HEK293 (cell line): ENCODE measurements at regions not wholly inside any gene's neighbourhood (a gene's known extent, or its start where the extent isn't known, plus 50 kb on each side); places are given as distances from the start of the nearest gene placed in this dataset.

Experiments
- CTCF ChIA-PET: fragments of 350-600 bp; formaldehyde crosslinking; extraction: SDS; loops from one replicate; lab custom pipeline; 2021; ENCODE audit warnings: antibody characterized with exemption; lab: Yijun Ruan, JAX
- POLR2A ChIA-PET: fragments of 300-600 bp; formaldehyde crosslinking; extraction: SDS; loops from one replicate; lab custom pipeline; 2020; ENCODE audit warnings: antibody characterized with exemption, inconsistent platforms; lab: Yijun Ruan, JAX
- H3K27ac ChIP-seq: fragments of 200-500 bp; sonication (Bioruptor generic); 2 replicates; pipeline ENCODE4 v1.5.1; 2014; ENCODE audit warnings: low read depth, low read length, control low read depth, inconsistent platforms; ENCODE audit errors: extremely low read depth
- H3K36me3 ChIP-seq, 2 experiments: fragments of 200-500 bp in 1 of 2; sonication (Bioruptor generic) in 1 of 2; 1 replicate in 1 of 2; 2 replicates in 1 of 2; pipeline ENCODE4 v1.5.1; 2014 to 2017; ENCODE audit warnings: inconsistent platforms in 2 of 2, low read length in 2 of 2; ENCODE audit not compliant: control insufficient read depth in 2 of 2, insufficient read depth in 1 of 2
- H3K4me1 ChIP-seq: fragments of 200-500 bp; sonication (Bioruptor generic); 2 replicates; pipeline ENCODE4 v1.5.1; 2014; ENCODE audit warnings: mild to moderate bottlenecking, low read length, inconsistent platforms; ENCODE audit not compliant: control insufficient read depth, insufficient read depth
- H3K4me3 ChIP-seq: 2 replicates; pipeline ENCODE4 v1.5.1; 2011; ENCODE audit warnings: low read depth, mild to moderate bottlenecking, control low read depth, low read length, moderate library complexity
- H3K9me3 ChIP-seq: fragments of 200-500 bp; sonication (Bioruptor generic); 2 replicates; pipeline ENCODE4 v1.5.1; 2014; ENCODE audit warnings: low read depth, low read length, inconsistent platforms; ENCODE audit not compliant: control insufficient read depth, insufficient read depth
- FEZF1 ChIP-seq: fragments of 450-650 bp; formaldehyde crosslinking; IDR thresholded peaks from 2 replicates; pipeline ENCODE4 v1.5.1; 2016; ENCODE audit warnings: missing biosample characterization, missing genetic modification characterization
- KLF16 ChIP-seq: fragments of 450-650 bp; formaldehyde crosslinking; IDR thresholded peaks from 2 replicates; pipeline ENCODE4 v1.5.1; 2017; ENCODE audit warnings: missing biosample characterization, missing genetic modification characterization
- PRDM4 ChIP-seq: fragments of 450-650 bp; formaldehyde crosslinking; IDR thresholded peaks from 2 replicates; pipeline ENCODE4 v1.5.1; 2017; ENCODE audit warnings: missing biosample characterization, missing genetic modification characterization
- SALL2 ChIP-seq: fragments of 450-650 bp; formaldehyde crosslinking; IDR thresholded peaks from 2 replicates; pipeline ENCODE4 v1.5.0; 2017; ENCODE audit warnings: missing biosample characterization, mild to moderate bottlenecking, missing genetic modification characterization, borderline replicate concordance
- YY1 ChIP-seq: fragments of 450-650 bp; formaldehyde crosslinking; IDR thresholded peaks from 2 replicates; pipeline ENCODE4 v1.5.1; 2018; ENCODE audit warnings: missing biosample characterization, missing genetic modification characterization
- ZBTB1 ChIP-seq: fragments of 450-650 bp; formaldehyde crosslinking; IDR thresholded peaks from 2 replicates; pipeline ENCODE4 v1.5.1; 2016; ENCODE audit warnings: missing biosample characterization, missing genetic modification characterization
- ZBTB21 ChIP-seq: fragments of 450-650 bp; formaldehyde crosslinking; IDR thresholded peaks from 2 replicates; pipeline ENCODE4 v1.5.1; 2017; ENCODE audit warnings: missing biosample characterization, missing genetic modification characterization
- ZBTB44 ChIP-seq: fragments of 450-650 bp; IDR thresholded peaks from 2 replicates; pipeline ENCODE4 v1.5.1; 2018; ENCODE audit warnings: missing biosample characterization, mild to moderate bottlenecking, missing genetic modification characterization
- ZNF157 ChIP-seq: fragments of 450-650 bp; formaldehyde crosslinking; IDR thresholded peaks from 2 replicates; pipeline ENCODE4 v1.5.1; 2016; ENCODE audit warnings: missing biosample characterization, missing genetic modification characterization
- ZNF274 ChIP-seq, 2 experiments: fragments of 200-500 bp in 1 of 2; fragments of 450-650 bp in 1 of 2; sonication (Bioruptor generic) in 1 of 2; formaldehyde crosslinking in 1 of 2; IDR thresholded peaks; 2 replicates each; pipeline versions ENCODE4 v1.5.1 to v1.6.1; 2014 to 2016; ENCODE audit warnings: borderline replicate concordance in 1 of 2, inconsistent platforms in 1 of 2, low read length in 1 of 2, missing biosample characterization in 1 of 2, missing genetic modification characterization in 1 of 2
- ZNF423 ChIP-seq: fragments of 450-650 bp; formaldehyde crosslinking; IDR thresholded peaks from 2 replicates; pipeline ENCODE4 v1.5.1; 2016; ENCODE audit warnings: missing biosample characterization, missing genetic modification characterization
- ZNF514 ChIP-seq: fragments of 450-650 bp; formaldehyde crosslinking; IDR thresholded peaks from 2 replicates; pipeline ENCODE4 v1.5.1; 2016; ENCODE audit warnings: missing biosample characterization, missing genetic modification characterization
- ZNF548 ChIP-seq: fragments of 450-650 bp; formaldehyde crosslinking; IDR thresholded peaks from 2 replicates; pipeline ENCODE4 v1.5.1; 2016; ENCODE audit warnings: missing biosample characterization, missing genetic modification characterization
- ZNF549 ChIP-seq: fragments of 450-650 bp; IDR thresholded peaks from 2 replicates; pipeline ENCODE4 v1.5.1; 2018; ENCODE audit warnings: missing biosample characterization, missing genetic modification characterization, mild to moderate bottlenecking, inconsistent platforms, moderate library complexity
- ZNF701 ChIP-seq: fragments of 450-650 bp; formaldehyde crosslinking; IDR thresholded peaks from 2 replicates; pipeline ENCODE4 v1.5.1; 2016; ENCODE audit warnings: missing biosample characterization, missing genetic modification characterization
- ZNF791 ChIP-seq: fragments of 450-650 bp; formaldehyde crosslinking; IDR thresholded peaks from 2 replicates; pipeline ENCODE4 v1.5.1; 2016; ENCODE audit warnings: missing biosample characterization, missing genetic modification characterization
- TF ChIP-seq, protein P1 (sequence below): fragments of 450-650 bp; formaldehyde crosslinking; IDR thresholded peaks from 2 replicates; pipeline ENCODE4 v1.5.1; 2017; ENCODE audit warnings: missing biosample characterization, missing genetic modification characterization
- TF ChIP-seq, protein P2 (sequence below): fragments of 450-650 bp; formaldehyde crosslinking; IDR thresholded peaks from 2 replicates; pipeline ENCODE4 v1.5.1; 2016; ENCODE audit warnings: missing biosample characterization, missing genetic modification characterization, low read depth
- TF ChIP-seq, protein P3 (sequence below): fragments of 450-650 bp; formaldehyde crosslinking; IDR thresholded peaks from 2 replicates; pipeline ENCODE4 v1.5.1; 2016; ENCODE audit warnings: missing biosample characterization, missing genetic modification characterization
- TF ChIP-seq, protein P4 (sequence below): sonication (generic); formaldehyde crosslinking; IDR thresholded peaks from 2 replicates; pipeline ENCODE4 v1.8.1; 2022; ENCODE audit warnings: mild to moderate bottlenecking, moderate library complexity, missing genetic modification reagents

GRCh38 chr16:49120631-49121030 is 161.0 kb downstream of the CBLN1 start:
- Histone ChIP-seq H3K4me1 (no peaks in the 10 kb centered on the region), H3K27ac (no peak overlapping the region), H3K4me3 (no peak overlapping the region), H3K9me3 (no peaks in the 10 kb centered on the region), H3K36me3 (no peaks in the 10 kb centered on the region)
- TF ChIP-seq ZBTB1 (tag by site-specific recombination): no peak
- TF ChIP-seq, protein P1, sequence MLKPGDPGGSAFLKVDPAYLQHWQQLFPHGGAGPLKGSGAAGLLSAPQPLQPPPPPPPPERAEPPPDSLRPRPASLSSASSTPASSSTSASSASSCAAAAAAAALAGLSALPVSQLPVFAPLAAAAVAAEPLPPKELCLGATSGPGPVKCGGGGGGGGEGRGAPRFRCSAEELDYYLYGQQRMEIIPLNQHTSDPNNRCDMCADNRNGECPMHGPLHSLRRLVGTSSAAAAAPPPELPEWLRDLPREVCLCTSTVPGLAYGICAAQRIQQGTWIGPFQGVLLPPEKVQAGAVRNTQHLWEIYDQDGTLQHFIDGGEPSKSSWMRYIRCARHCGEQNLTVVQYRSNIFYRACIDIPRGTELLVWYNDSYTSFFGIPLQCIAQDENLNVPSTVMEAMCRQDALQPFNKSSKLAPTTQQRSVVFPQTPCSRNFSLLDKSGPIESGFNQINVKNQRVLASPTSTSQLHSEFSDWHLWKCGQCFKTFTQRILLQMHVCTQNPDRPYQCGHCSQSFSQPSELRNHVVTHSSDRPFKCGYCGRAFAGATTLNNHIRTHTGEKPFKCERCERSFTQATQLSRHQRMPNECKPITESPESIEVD (tag by site-specific recombination): no peak
- no peak for TF ChIP-seq ZNF701 (tag by site-specific recombination)
- TF ChIP-seq, protein P2, sequence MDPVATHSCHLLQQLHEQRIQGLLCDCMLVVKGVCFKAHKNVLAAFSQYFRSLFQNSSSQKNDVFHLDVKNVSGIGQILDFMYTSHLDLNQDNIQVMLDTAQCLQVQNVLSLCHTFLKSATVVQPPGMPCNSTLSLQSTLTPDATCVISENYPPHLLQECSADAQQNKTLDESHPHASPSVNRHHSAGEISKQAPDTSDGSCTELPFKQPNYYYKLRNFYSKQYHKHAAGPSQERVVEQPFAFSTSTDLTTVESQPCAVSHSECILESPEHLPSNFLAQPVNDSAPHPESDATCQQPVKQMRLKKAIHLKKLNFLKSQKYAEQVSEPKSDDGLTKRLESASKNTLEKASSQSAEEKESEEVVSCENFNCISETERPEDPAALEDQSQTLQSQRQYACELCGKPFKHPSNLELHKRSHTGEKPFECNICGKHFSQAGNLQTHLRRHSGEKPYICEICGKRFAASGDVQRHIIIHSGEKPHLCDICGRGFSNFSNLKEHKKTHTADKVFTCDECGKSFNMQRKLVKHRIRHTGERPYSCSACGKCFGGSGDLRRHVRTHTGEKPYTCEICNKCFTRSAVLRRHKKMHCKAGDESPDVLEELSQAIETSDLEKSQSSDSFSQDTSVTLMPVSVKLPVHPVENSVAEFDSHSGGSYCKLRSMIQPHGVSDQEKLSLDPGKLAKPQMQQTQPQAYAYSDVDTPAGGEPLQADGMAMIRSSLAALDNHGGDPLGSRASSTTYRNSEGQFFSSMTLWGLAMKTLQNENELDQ (tag by site-specific recombination): no peak
- no peak for TF ChIP-seq FEZF1 (tag by site-specific recombination)
- TF ChIP-seq ZNF549 (tag by site-specific recombination): no peak
- POLR2A ChIA-PET: no interaction called here
- CTCF ChIA-PET: interaction anchor here (0.7 kb wide), 1 partner anchor 68 kb away, joined by 3 read pairs; no protein-coding TSS in a partner anchor

GRCh38 chr16:49116873-49117272 is 164.8 kb downstream of the CBLN1 start:
- POLR2A ChIA-PET: no interaction called here

More at GRCh38 chr16:49116873-49117272, 164.8 kb downstream of the CBLN1 start:
- Histone ChIP-seq H3K9me3 (no peaks in the 10 kb centered on the region), H3K36me3 (no peaks in the 10 kb centered on the region), H3K27ac (no peak overlapping the region), H3K4me3 (no peak overlapping the region), H3K4me1 (no peaks in the 10 kb centered on the region)
- CTCF ChIA-PET: interaction anchor here (0.5 to 1.2 kb wide), 3 partner anchors 109 to 476 kb away, joined by 3 to 4 read pairs (median 3); no protein-coding TSS in a partner anchor
- no peak for TF ChIP-seq ZBTB44 (tag by site-specific recombination)
- no peak for TF ChIP-seq ZNF791 (tag by site-specific recombination)
- TF ChIP-seq ZNF423 (tag by site-specific recombination): no peak
- TF ChIP-seq, protein P3, sequence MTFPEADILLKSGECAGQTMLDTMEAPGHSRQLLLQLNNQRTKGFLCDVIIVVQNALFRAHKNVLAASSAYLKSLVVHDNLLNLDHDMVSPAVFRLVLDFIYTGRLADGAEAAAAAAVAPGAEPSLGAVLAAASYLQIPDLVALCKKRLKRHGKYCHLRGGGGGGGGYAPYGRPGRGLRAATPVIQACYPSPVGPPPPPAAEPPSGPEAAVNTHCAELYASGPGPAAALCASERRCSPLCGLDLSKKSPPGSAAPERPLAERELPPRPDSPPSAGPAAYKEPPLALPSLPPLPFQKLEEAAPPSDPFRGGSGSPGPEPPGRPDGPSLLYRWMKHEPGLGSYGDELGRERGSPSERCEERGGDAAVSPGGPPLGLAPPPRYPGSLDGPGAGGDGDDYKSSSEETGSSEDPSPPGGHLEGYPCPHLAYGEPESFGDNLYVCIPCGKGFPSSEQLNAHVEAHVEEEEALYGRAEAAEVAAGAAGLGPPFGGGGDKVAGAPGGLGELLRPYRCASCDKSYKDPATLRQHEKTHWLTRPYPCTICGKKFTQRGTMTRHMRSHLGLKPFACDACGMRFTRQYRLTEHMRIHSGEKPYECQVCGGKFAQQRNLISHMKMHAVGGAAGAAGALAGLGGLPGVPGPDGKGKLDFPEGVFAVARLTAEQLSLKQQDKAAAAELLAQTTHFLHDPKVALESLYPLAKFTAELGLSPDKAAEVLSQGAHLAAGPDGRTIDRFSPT: no peak
- no peak for TF ChIP-seq KLF16 (tag by site-specific recombination)
- no peak for TF ChIP-seq ZNF157
- TF ChIP-seq ZBTB21: no peak
- TF ChIP-seq, protein P2 (tag by site-specific recombination): no peak
- no peak for TF ChIP-seq SALL2 (tag by site-specific recombination)
- TF ChIP-seq ZNF548 (tag by site-specific recombination): no peak
- no peak for TF ChIP-seq YY1
- TF ChIP-seq PRDM4: no peak
- TF ChIP-seq, protein P4, sequence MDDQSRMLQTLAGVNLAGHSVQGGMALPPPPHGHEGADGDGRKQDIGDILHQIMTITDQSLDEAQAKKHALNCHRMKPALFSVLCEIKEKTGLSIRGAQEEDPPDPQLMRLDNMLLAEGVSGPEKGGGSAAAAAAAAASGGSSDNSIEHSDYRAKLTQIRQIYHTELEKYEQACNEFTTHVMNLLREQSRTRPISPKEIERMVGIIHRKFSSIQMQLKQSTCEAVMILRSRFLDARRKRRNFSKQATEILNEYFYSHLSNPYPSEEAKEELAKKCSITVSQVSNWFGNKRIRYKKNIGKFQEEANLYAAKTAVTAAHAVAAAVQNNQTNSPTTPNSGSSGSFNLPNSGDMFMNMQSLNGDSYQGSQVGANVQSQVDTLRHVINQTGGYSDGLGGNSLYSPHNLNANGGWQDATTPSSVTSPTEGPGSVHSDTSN: no peak
- TF ChIP-seq ZNF274 (IDR thresholded peaks at IDR 0.05; ENCODE audit: low read length): no peak
- TF ChIP-seq ZNF274 (tag by site-specific recombination; IDR thresholded peaks at IDR 0.05; ENCODE audit: borderline replicate concordance): no peak
- TF ChIP-seq ZNF514 (tag by site-specific recombination): no peak
